ENCODE measurements at regions not wholly inside any gene's neighbourhood (a gene's known extent, or its start where the extent isn't known, plus 50 kb on each side); places are given as distances from the start of the nearest gene placed in this dataset.

- no peak overlapping the region for H3K4me3 Mint-ChIP-seq
- no peak for DNase-seq
- H3K9me3 Mint-ChIP-seq: no peaks in the 10 kb centered on the region
- ChIA-PET POLR2A (no interaction called here), CTCF (no interaction called here)
- peaks cover 3% of the 10 kb centered on the region for H3K27me3 Mint-ChIP-seq
- H3K36me3 Mint-ChIP-seq (ENCODE audit: low read depth): no peaks in the 10 kb centered on the region
- Histone ChIP-seq H3K27ac (ENCODE audit: low read depth in 1 of 2, low read length in 2 of 2) (no peak overlapping the region), H3K4me3 (ENCODE audit: low read length) (no peak overlapping the region), H3K4me1 (ENCODE audit: insufficient read depth, low read length) (no peaks in the 10 kb centered on the region), H3K27me3 (ENCODE audit: control insufficient read depth in 1 of 2, insufficient read depth in 2 of 2, low read length in 2 of 2) (no peaks in the 10 kb centered on the region), H3K36me3 (ENCODE audit: insufficient read depth, low read length) (no peaks in the 10 kb centered on the region), H3K9me3 (ENCODE audit: control insufficient read depth in 1 of 2, insufficient read depth in 1 of 2, low read length in 2 of 2) (no peaks in the 10 kb centered on the region)
- no peaks in the 10 kb centered on the region for H3K4me1 Mint-ChIP-seq (ENCODE audit: low read depth)
- no peak for TF ChIP-seq CTCF (IDR thresholded peaks at IDR 0.05)
- intact Hi-C loops (cut with DNase I, micrococcal nuclease): no loop called here
- no peak overlapping the region for H3K27ac Mint-ChIP-seq
- no peak for ATAC-seq (ENCODE audit: poor library complexity)
Observed at GRCh38 chr9:90086101-90086511, 481.3 kb downstream of the GADD45G start.

GRCh38 chr9:90088434-90088833 lies 483.6 kb downstream of the GADD45G start:
- no peaks in the 10 kb centered on the region for H3K9me3 Mint-ChIP-seq

GRCh38 chr9:90088856-90089255 lies 484.0 kb downstream of the GADD45G start:
- ChIA-PET POLR2A (no interaction called here), CTCF (no interaction called here)
- no peak overlapping the region for H3K4me3 ChIP-seq (ENCODE audit: low read length)
- H3K27ac ChIP-seq (ENCODE audit: low read depth in 1 of 2, low read length in 2 of 2): no peak overlapping the region
- DNase-seq (no peak), ATAC-seq (ENCODE audit: poor library complexity) (no peak)
- Mint-ChIP-seq H3K27me3 (peaks cover 4% of the 10 kb centered on the region), H3K27ac (no peak overlapping the region), H3K4me3 (no peak overlapping the region), H3K36me3 (ENCODE audit: low read depth) (no peaks in the 10 kb centered on the region), H3K4me1 (ENCODE audit: low read depth) (peaks cover 21% of the 10 kb centered on the region), H3K9me3 (no peaks in the 10 kb centered on the region)
- H3K4me1 ChIP-seq (ENCODE audit: insufficient read depth, low read length): peaks cover 14% of the 10 kb centered on the region
- intact Hi-C loops (cut with DNase I, micrococcal nuclease): no loop called here
- no peak for TF ChIP-seq CTCF (IDR thresholded peaks at IDR 0.05)
- no peaks in the 10 kb centered on the region for H3K27me3 ChIP-seq (ENCODE audit: control insufficient read depth in 1 of 2, insufficient read depth in 2 of 2, low read length in 2 of 2)
- H3K9me3 ChIP-seq (ENCODE audit: control insufficient read depth in 1 of 2, insufficient read depth in 1 of 2, low read length in 2 of 2): no peaks in the 10 kb centered on the region
- H3K36me3 ChIP-seq (ENCODE audit: insufficient read depth, low read length): no peaks in the 10 kb centered on the region

More at GRCh38 chr9:90088434-90088833, 483.6 kb downstream of the GADD45G start:
- POLR2A ChIA-PET: no interaction called here
- no peak for ATAC-seq (ENCODE audit: poor library complexity)
- H3K27ac ChIP-seq (ENCODE audit: low read depth in 1 of 2, low read length in 2 of 2): no peak overlapping the region
- Mint-ChIP-seq H3K4me3 (no peak overlapping the region), H3K4me1 (ENCODE audit: low read depth) (peaks cover 17% of the 10 kb centered on the region), H3K27me3 (peaks cover 4% of the 10 kb centered on the region), H3K36me3 (ENCODE audit: low read depth) (no peaks in the 10 kb centered on the region), H3K27ac (no peak overlapping the region)
- no peaks in the 10 kb centered on the region for H3K36me3 ChIP-seq (ENCODE audit: insufficient read depth, low read length)
- intact Hi-C loops (cut with DNase I, micrococcal nuclease): no loop called here
- no peaks in the 10 kb centered on the region for H3K27me3 ChIP-seq (ENCODE audit: control insufficient read depth in 1 of 2, insufficient read depth in 2 of 2, low read length in 2 of 2)
- peaks cover 10% of the 10 kb centered on the region for H3K4me1 ChIP-seq (ENCODE audit: insufficient read depth, low read length)
- no peaks in the 10 kb centered on the region for H3K9me3 ChIP-seq (ENCODE audit: control insufficient read depth in 1 of 2, insufficient read depth in 1 of 2, low read length in 2 of 2)
- H3K4me3 ChIP-seq (ENCODE audit: low read length): no peak overlapping the region
- CTCF ChIA-PET: no interaction called here
- TF ChIP-seq CTCF (IDR thresholded peaks at IDR 0.05): no peak
- DNase-seq: no peak

Measured in CD4-positive, alpha-beta T cell (primary cell).